HG02798 (cell line): ENCODE measurements at regions not wholly inside any gene's neighbourhood (a gene's known extent, or its start where the extent isn't known, plus 50 kb on each side); places are given as distances from the start of the nearest gene placed in this dataset.

Source experiments
- ATAC-seq: cut with Tn5 transposase; IDR thresholded peaks from one replicate; pipeline ENCODE4 v1.9.1; 2021; ENCODE audit warnings: mild to moderate bottlenecking; ENCODE audit not compliant: unreplicated experiment, poor library complexity

GRCh38 chr6:37104824-37105147 is 65.2 kb upstream of the PIM1 start:
- no peak for ATAC-seq

GRCh38 chr6:37105148-37106050 is 64.6 kb upstream of the PIM1 start:
- ATAC-seq: no peak

- no peak for ATAC-seq
These were observed 63.9 kb upstream of the PIM1 start for GRCh38 chr6:37106051-37106363.

GRCh38 chr6:37106554-37106953 is 63.4 kb upstream of the PIM1 start:
- no peak for ATAC-seq

GRCh38 chr6:37106982-37107491 is 62.9 kb upstream of the PIM1 start:
- no peak for ATAC-seq

- ATAC-seq: no peak
These were observed 60.0 kb upstream of the PIM1 start for GRCh38 chr6:37109714-37110499.

GRCh38 chr6:37110500-37111461 is 59.2 kb upstream of the PIM1 start:
- ATAC-seq: no peak

GRCh38 chr6:37113976-37114375 is 56.0 kb upstream of the PIM1 start:
- no peak for ATAC-seq

GRCh38 chr6:37114612-37115011 is 55.3 kb upstream of the PIM1 start:
- no peak for ATAC-seq

- no peak for ATAC-seq
These were observed 54.6 kb upstream of the PIM1 start for GRCh38 chr6:37115236-37115895.

- no peak for ATAC-seq
These were observed 53.6 kb upstream of the PIM1 start for GRCh38 chr6:37116326-37116725.

- no peak for ATAC-seq
These were observed 50.5 kb upstream of the PIM1 start for GRCh38 chr6:37119387-37119886.
